Gastrocnemius medialis (tissue), 4 donors: ENCODE measurements at regions not wholly inside any gene's neighbourhood (a gene's known extent, or its start where the extent isn't known, plus 50 kb on each side); places are given as distances from the start of the nearest gene placed in this dataset.

ENCODE experiments used
- ATAC-seq, 2 donors: fragments of 150-250 bp; one replicate each; pipeline ENCODE4 v1.9.1; 2016
- DNase-seq, 2 donors: peaks; one replicate each; pipeline ENCODE4 v3.0.0-alpha.2; 2019
- H3K27ac ChIP-seq, 4 donors: fragments of 200-600 bp; sonication (generic); 1 replicate in 1 of 4; 2 replicates in 3 of 4; pipeline ENCODE4 v1.5.1; 2016 to 2018; ENCODE audit warnings: mild to moderate bottlenecking in 2 of 4, moderate library complexity in 1 of 4
- H3K27me3 ChIP-seq, 3 donors: fragments of 200-600 bp; sonication (generic) in 2 of 3; 1 replicate in 1 of 3; 2 replicates in 2 of 3; pipeline versions ENCODE4 v1.5.1 to v1.6.0; 2016 to 2019; ENCODE audit warnings: mild to moderate bottlenecking in 1 of 3, moderate library complexity in 1 of 3
- H3K36me3 ChIP-seq, 2 donors: fragments of 200-600 bp; sonication (generic) in 1 of 2; one replicate each; pipeline ENCODE4 v1.5.1; 2017 to 2018
- H3K4me1 ChIP-seq, 2 donors: fragments of 200-600 bp; sonication (generic) in 1 of 2; one replicate each; pipeline ENCODE4 v1.5.1; 2016 to 2017; ENCODE audit warnings: mild to moderate bottlenecking in 2 of 2
- H3K4me3 ChIP-seq, 4 donors: fragments of 200-600 bp; sonication (generic) in 3 of 4; 1 replicate in 1 of 4; 2 replicates in 3 of 4; pipeline ENCODE4 v1.5.1; 2016 to 2019; ENCODE audit warnings: mild to moderate bottlenecking in 2 of 4
- H3K9me3 ChIP-seq, 3 donors: fragments of 200-600 bp; sonication (generic) in 2 of 3; 1 replicate in 1 of 3; 2 replicates in 2 of 3; pipeline ENCODE4 v1.5.1; 2016 to 2019
- POLR2A ChIP-seq, 2 donors: fragments of 450-650 bp; IDR thresholded peaks; one replicate each; pipeline ENCODE4 v1.6.1; 2017; ENCODE audit warnings: antibody characterized with exemption in 2 of 2, mild to moderate bottlenecking in 2 of 2, moderate library complexity in 2 of 2
- in situ Hi-C, 4 donors: fragments of 200-750 bp; cut with MboI; loops; one replicate each; pipeline versions ENCODE4 v1.15.0 to v1.8.0; 2017; ENCODE audit warnings: low sequenced_read_pairs in 4 of 4
- intact Hi-C: fragments of 100-400 bp; cut with DNase I; formaldehyde crosslinking; loops from one replicate; pipeline ENCODE4 v1.15.1; 2023; ENCODE audit warnings: low total_unique reads
- TF ChIP-seq, protein P1 (sequence below), 5 experiments: fragments of 450-650 bp in 3 of 5; fragments of 200-600 bp in 2 of 5; sonication (generic) in 2 of 5; IDR thresholded peaks in 4 of 5; conservative IDR thresholded peaks in 1 of 5; 1 replicate in 4 of 5; 2 replicates in 1 of 5; pipeline ENCODE4 v1.5.1; 2016 to 2019; ENCODE audit warnings: antibody characterized with exemption in 5 of 5, mild to moderate bottlenecking in 3 of 5, moderate library complexity in 3 of 5

DNA sequence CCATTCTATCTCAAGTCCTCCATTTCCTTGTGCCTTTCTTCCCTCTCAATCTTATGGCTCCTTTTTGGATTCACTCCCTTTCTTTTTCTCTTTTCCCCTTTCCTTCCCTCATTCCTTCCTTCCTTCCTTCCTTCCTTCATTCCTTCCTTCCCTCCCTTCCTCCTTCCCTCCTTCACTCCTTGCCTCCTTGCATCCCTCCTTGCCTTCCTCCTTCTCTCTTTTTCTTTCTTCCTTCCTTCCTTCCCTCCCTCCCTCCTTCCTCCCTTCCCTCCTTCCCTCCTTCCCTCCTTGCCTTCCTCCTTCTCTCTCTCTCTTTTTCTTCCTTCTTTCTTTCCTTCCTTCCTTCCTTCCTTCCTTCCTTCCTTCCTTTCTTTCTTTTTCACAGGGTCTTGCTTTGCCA lies 120.1 kb downstream of the SAMD9 start:
- no peaks in the 10 kb centered on the region for H3K27me3 ChIP-seq
- no peak for ATAC-seq
- intact Hi-C loops (no loop called here), in situ Hi-C loops (no loop called here)
- no peak overlapping the region for H3K4me3 ChIP-seq
- no peak for DNase-seq
- no peak overlapping the region for H3K27ac ChIP-seq
- H3K4me1 ChIP-seq, result no peaks in the 10 kb centered on the region
- TF ChIP-seq POLR2A (IDR thresholded peaks at IDR 0.05), result no peak
- TF ChIP-seq, protein P1, sequence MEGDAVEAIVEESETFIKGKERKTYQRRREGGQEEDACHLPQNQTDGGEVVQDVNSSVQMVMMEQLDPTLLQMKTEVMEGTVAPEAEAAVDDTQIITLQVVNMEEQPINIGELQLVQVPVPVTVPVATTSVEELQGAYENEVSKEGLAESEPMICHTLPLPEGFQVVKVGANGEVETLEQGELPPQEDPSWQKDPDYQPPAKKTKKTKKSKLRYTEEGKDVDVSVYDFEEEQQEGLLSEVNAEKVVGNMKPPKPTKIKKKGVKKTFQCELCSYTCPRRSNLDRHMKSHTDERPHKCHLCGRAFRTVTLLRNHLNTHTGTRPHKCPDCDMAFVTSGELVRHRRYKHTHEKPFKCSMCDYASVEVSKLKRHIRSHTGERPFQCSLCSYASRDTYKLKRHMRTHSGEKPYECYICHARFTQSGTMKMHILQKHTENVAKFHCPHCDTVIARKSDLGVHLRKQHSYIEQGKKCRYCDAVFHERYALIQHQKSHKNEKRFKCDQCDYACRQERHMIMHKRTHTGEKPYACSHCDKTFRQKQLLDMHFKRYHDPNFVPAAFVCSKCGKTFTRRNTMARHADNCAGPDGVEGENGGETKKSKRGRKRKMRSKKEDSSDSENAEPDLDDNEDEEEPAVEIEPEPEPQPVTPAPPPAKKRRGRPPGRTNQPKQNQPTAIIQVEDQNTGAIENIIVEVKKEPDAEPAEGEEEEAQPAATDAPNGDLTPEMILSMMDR (IDR thresholded peaks at IDR 0.05 in 4 of 5, conservative IDR thresholded peaks at IDR 0.05 in 1 of 5), result no peak
- H3K36me3 ChIP-seq, result no peaks in the 10 kb centered on the region
- no peaks in the 10 kb centered on the region for H3K9me3 ChIP-seq

DNA sequence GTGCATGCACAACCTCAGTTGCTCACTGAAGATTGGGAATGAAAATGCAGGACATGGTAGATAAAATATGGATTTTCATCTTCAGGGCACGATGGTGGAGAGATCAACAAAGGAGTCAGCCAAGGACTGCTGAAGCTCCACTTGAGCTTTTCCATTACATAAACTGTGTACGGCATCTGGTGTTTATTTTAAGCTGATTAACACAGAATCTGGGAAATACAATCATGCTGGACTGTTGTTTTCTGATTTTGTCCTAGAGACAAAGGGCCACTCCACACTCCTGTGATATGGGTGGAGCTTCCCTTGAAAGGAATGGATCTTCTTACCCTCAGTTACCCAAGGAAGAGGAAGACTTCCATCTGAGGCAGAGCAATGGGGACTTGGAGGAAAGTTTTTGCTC lies 120.6 kb downstream of the SAMD9 start:
- no peaks in the 10 kb centered on the region for H3K9me3 ChIP-seq
- ATAC-seq (no peak), DNase-seq (no peak)
- in situ Hi-C loops (no loop called here), intact Hi-C loops (no loop called here)
- no peaks in the 10 kb centered on the region for H3K27me3 ChIP-seq
- no peak overlapping the region for H3K27ac ChIP-seq
- H3K4me3 ChIP-seq, result no peak overlapping the region
- no peaks in the 10 kb centered on the region for H3K4me1 ChIP-seq
- no peak for TF ChIP-seq POLR2A (IDR thresholded peaks at IDR 0.05)
- TF ChIP-seq, protein P1 (IDR thresholded peaks at IDR 0.05 in 4 of 5, conservative IDR thresholded peaks at IDR 0.05 in 1 of 5), result no peak
- H3K36me3 ChIP-seq, result no peaks in the 10 kb centered on the region

DNA sequence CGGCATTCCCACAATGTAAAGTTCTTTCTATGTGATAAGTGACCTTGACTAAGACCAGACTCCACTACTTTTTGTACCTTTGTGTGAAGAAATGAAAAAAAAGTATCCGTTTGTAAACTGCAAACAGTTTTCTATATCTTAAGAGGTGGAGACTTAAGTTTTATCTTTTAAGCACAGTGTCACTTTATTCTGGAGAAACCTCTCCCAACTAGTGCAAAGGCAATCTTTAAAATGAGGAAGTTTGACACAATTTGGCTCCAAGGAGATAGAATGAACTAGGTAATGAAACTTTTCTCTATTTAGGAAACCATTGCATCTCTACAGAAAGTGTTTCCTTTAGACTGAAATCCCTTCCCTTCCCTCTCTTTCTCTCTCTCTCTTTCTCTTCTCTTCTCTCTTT lies 122.9 kb downstream of the SAMD9 start:
- no peak overlapping the region for H3K4me3 ChIP-seq
- in situ Hi-C loops, result no loop called here
- no peaks in the 10 kb centered on the region for H3K36me3 ChIP-seq
- TF ChIP-seq POLR2A (IDR thresholded peaks at IDR 0.05), result no peak
- TF ChIP-seq, protein P1 (IDR thresholded peaks at IDR 0.05 in 4 of 5, conservative IDR thresholded peaks at IDR 0.05 in 1 of 5), result no peak
- intact Hi-C loops, result no loop called here
- no peak overlapping the region for H3K27ac ChIP-seq
- H3K4me1 ChIP-seq, result no peaks in the 10 kb centered on the region
- ATAC-seq, result no peak
- no peaks in the 10 kb centered on the region for H3K27me3 ChIP-seq
- H3K9me3 ChIP-seq, result no peaks in the 10 kb centered on the region
- no peak for DNase-seq

DNA sequence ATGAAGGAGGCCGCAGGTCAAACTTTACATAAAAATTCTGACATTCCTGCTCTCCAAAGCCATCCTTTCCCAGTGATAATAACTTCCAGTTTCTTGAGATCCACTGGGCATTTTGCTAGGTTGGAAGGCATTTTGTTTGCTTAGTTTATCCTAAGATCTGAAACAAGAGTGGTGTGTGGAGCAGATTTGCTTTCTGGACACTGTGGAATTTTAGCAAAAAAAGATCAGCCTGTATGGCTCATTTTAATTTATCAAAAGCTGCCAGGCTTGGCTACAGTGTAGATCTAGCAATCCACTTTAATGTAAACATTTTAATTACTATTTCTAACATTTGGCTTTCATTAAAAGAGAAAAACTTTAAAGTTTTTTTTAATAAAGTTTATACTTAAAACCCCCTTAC lies 124.8 kb downstream of the SAMD9 start:
- Histone ChIP-seq H3K4me1 (no peaks in the 10 kb centered on the region), H3K27me3 (no peaks in the 10 kb centered on the region), H3K4me3 (no peak overlapping the region), H3K36me3 (no peaks in the 10 kb centered on the region), H3K27ac (no peak overlapping the region), H3K9me3 (no peaks in the 10 kb centered on the region)
- intact Hi-C loops, result no loop called here
- DNase-seq (no peak), ATAC-seq (no peak)
- TF ChIP-seq, protein P1 (IDR thresholded peaks at IDR 0.05 in 4 of 5, conservative IDR thresholded peaks at IDR 0.05 in 1 of 5), result no peak
- no peak for TF ChIP-seq POLR2A (IDR thresholded peaks at IDR 0.05)
- in situ Hi-C loops, result no loop called here

DNA sequence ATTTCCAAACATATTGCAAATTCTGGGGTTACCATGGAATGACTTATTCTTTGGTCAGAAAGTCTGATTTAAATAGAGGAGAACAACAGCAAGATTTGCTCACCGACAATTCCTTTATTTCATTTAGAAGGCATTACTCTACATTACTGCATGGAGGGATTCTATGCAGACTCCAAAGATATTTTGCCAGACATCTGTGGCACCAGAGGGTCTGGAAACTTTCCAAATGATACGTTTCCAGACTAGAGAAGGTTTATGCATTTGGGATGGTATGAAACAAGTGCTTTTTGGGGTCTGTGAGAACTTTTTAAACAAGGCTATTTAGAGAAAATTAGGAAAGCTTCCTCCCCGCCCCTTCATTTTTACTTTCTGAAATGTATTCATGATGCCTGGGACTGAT lies 125.3 kb downstream of the SAMD9 start:
- in situ Hi-C loops (no loop called here), intact Hi-C loops (no loop called here)
- no peak overlapping the region for H3K27ac ChIP-seq

More for the DNA sequence above, 125.3 kb downstream of the SAMD9 start:
- no peak for TF ChIP-seq POLR2A (IDR thresholded peaks at IDR 0.05)
- TF ChIP-seq, protein P1 (IDR thresholded peaks at IDR 0.05 in 4 of 5, conservative IDR thresholded peaks at IDR 0.05 in 1 of 5), result no peak
- DNase-seq, result no peak
- no peak for ATAC-seq
- no peaks in the 10 kb centered on the region for H3K4me1 ChIP-seq
- no peak overlapping the region for H3K4me3 ChIP-seq
- no peaks in the 10 kb centered on the region for H3K27me3 ChIP-seq
- H3K9me3 ChIP-seq, result no peaks in the 10 kb centered on the region
- no peaks in the 10 kb centered on the region for H3K36me3 ChIP-seq
